SU-DHL-6 (cell line): ENCODE measurements at regions not wholly inside any gene's neighbourhood (a gene's known extent, or its start where the extent isn't known, plus 50 kb on each side); places are given as distances from the start of the nearest gene placed in this dataset.

ENCODE experiments used
- EZH2phosphoT487 ChIP-seq: fragments of 200-600 bp; sonication (generic), shearing (Covaris generic); conservative IDR thresholded peaks from 2 replicates; pipeline ENCODE4 v1.6.1; 2018; ENCODE audit warnings: mild to moderate bottlenecking, antibody characterized with exemption, low read length, moderate library complexity, mixed read lengths
- TF ChIP-seq, protein P1 (sequence below): fragments of 200-600 bp; sonication (generic); IDR thresholded peaks from one replicate; pipeline ENCODE4 v1.5.1; 2017; ENCODE audit warnings: antibody characterized with exemption, mild to moderate bottlenecking, low read length, moderate library complexity; ENCODE audit not compliant: insufficient read depth, poor library complexity, severe bottlenecking

DNA sequence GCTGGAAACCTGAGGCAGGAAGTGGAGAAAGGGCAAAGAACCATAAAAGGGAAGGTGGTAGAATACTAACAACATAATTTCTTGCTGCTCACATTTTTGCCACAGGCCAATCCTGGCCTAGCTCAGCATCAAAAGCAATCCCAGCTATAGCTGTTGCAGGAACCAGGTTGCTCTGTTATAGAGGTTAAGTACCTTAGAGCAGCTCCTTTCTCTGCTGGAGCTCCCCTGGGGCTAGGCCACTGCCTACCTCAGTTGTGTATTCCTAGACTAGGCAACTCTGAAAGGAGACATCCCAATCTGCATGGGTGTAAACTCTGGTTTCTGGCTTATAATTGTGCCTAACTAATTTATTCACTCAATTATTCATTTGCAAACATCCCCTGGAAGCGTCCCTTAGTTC, 108.4 kb downstream of the ZNF365 start:
- TF ChIP-seq, protein P1, sequence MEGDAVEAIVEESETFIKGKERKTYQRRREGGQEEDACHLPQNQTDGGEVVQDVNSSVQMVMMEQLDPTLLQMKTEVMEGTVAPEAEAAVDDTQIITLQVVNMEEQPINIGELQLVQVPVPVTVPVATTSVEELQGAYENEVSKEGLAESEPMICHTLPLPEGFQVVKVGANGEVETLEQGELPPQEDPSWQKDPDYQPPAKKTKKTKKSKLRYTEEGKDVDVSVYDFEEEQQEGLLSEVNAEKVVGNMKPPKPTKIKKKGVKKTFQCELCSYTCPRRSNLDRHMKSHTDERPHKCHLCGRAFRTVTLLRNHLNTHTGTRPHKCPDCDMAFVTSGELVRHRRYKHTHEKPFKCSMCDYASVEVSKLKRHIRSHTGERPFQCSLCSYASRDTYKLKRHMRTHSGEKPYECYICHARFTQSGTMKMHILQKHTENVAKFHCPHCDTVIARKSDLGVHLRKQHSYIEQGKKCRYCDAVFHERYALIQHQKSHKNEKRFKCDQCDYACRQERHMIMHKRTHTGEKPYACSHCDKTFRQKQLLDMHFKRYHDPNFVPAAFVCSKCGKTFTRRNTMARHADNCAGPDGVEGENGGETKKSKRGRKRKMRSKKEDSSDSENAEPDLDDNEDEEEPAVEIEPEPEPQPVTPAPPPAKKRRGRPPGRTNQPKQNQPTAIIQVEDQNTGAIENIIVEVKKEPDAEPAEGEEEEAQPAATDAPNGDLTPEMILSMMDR: no peak
- no peak for TF ChIP-seq EZH2phosphoT487
